ENCODE measurements at regions not wholly inside any gene's neighbourhood (a gene's known extent, or its start where the extent isn't known, plus 50 kb on each side); places are given as distances from the start of the nearest gene placed in this dataset.

GRCh38 chr1:48123647-48124046, 98.9 kb upstream of the SLC5A9 start:
- Histone ChIP-seq H3K27ac (ENCODE audit: control insufficient read depth, insufficient read depth, low read length) (no peak overlapping the region), H3K27me3 (ENCODE audit: control insufficient read depth, extremely low read depth, insufficient read depth, low read length) (no peaks in the 10 kb centered on the region), H4K20me1 (ENCODE audit: control insufficient read depth, extremely low read depth, insufficient read depth, low read length) (no peaks in the 10 kb centered on the region), H3K9me3 (ENCODE audit: control insufficient read depth, low read depth, low read length) (no peaks in the 10 kb centered on the region), H3K4me1 (ENCODE audit: control insufficient read depth, extremely low read depth, insufficient read depth, low read length) (peaks cover 8% of the 10 kb centered on the region), H3K4me3 (ENCODE audit: control insufficient read depth in 2 of 3, extremely low read depth in 1 of 3, insufficient read depth in 2 of 3, low read depth in 1 of 3, low read length in 3 of 3) (no peak overlapping the region), H3K9me1 (ENCODE audit: control insufficient read depth, extremely low read depth, insufficient read depth, low read length) (no peaks in the 10 kb centered on the region), H3K79me2 (ENCODE audit: control insufficient read depth, insufficient read depth, low read length) (no peaks in the 10 kb centered on the region), H3K36me3 (ENCODE audit: control insufficient read depth in 2 of 2, extremely low read depth in 1 of 2, insufficient read depth in 2 of 2, low read length in 2 of 2) (no peaks in the 10 kb centered on the region), H3K9ac (ENCODE audit: control insufficient read depth, extremely low read depth, insufficient read depth, low read length) (no peak overlapping the region), H3K4me2 (ENCODE audit: control insufficient read depth, extremely low read depth, insufficient read depth, low read depth, low read length) (no peak overlapping the region), H2AFZ (ENCODE audit: control insufficient read depth, low read length) (no peak overlapping the region)
- dilution Hi-C loops (cut with MboI; ENCODE audit: extremely low pct_ligation_motif_present, low sequenced_read_pairs), result no loop called here
- no peak for DNase-seq (ENCODE audit: low read depth, low spot score)
- no peak for TF ChIP-seq EZH2 (IDR thresholded peaks at IDR 0.05; ENCODE audit: low read length)
- TF ChIP-seq CTCF (optimal IDR thresholded peaks at IDR 0.05 in 1 of 3, IDR thresholded peaks at IDR 0.05 in 1 of 3, conservative IDR thresholded peaks at IDR 0.05 in 1 of 3; ENCODE audit: extremely low read depth in 1 of 3, insufficient read depth in 2 of 3, low read length in 3 of 3), result no peak
- no peak for FAIRE-seq

- FAIRE-seq (no peak), DNase-seq (ENCODE audit: low read depth, low spot score) (no peak)
- no peak overlapping the region for H3K9ac ChIP-seq (ENCODE audit: control insufficient read depth, extremely low read depth, insufficient read depth, low read length)
- H3K4me3 ChIP-seq (ENCODE audit: control insufficient read depth in 2 of 3, extremely low read depth in 1 of 3, insufficient read depth in 2 of 3, low read depth in 1 of 3, low read length in 3 of 3), result no peak overlapping the region
- no peaks in the 10 kb centered on the region for H3K79me2 ChIP-seq (ENCODE audit: control insufficient read depth, insufficient read depth, low read length)
- H3K9me3 ChIP-seq (ENCODE audit: control insufficient read depth, low read depth, low read length), result no peaks in the 10 kb centered on the region
- no peak for TF ChIP-seq EZH2 (IDR thresholded peaks at IDR 0.05; ENCODE audit: low read length)
- TF ChIP-seq CTCF (optimal IDR thresholded peaks at IDR 0.05 in 1 of 3, IDR thresholded peaks at IDR 0.05 in 1 of 3, conservative IDR thresholded peaks at IDR 0.05 in 1 of 3; ENCODE audit: extremely low read depth in 1 of 3, insufficient read depth in 2 of 3, low read length in 3 of 3), result no peak
- H3K4me1 ChIP-seq (ENCODE audit: control insufficient read depth, extremely low read depth, insufficient read depth, low read length), result no peaks in the 10 kb centered on the region
- no peak overlapping the region for H3K4me2 ChIP-seq (ENCODE audit: control insufficient read depth, extremely low read depth, insufficient read depth, low read depth, low read length)
- no peaks in the 10 kb centered on the region for H3K36me3 ChIP-seq (ENCODE audit: control insufficient read depth in 2 of 2, extremely low read depth in 1 of 2, insufficient read depth in 2 of 2, low read length in 2 of 2)
- no peaks in the 10 kb centered on the region for H3K27me3 ChIP-seq (ENCODE audit: control insufficient read depth, extremely low read depth, insufficient read depth, low read length)
- no peak overlapping the region for H3K27ac ChIP-seq (ENCODE audit: control insufficient read depth, insufficient read depth, low read length)
- dilution Hi-C loops (cut with MboI; ENCODE audit: extremely low pct_ligation_motif_present, low sequenced_read_pairs), result no loop called here
- no peaks in the 10 kb centered on the region for H3K9me1 ChIP-seq (ENCODE audit: control insufficient read depth, extremely low read depth, insufficient read depth, low read length)
- no peak overlapping the region for H2AFZ ChIP-seq (ENCODE audit: control insufficient read depth, low read length)
- no peaks in the 10 kb centered on the region for H4K20me1 ChIP-seq (ENCODE audit: control insufficient read depth, extremely low read depth, insufficient read depth, low read length)
Measured at GRCh38 chr1:48121955-48122354, 100.6 kb upstream of the SLC5A9 start.
